Skeletal muscle tissue (tissue), 3 donors: ENCODE measurements at regions not wholly inside any gene's neighbourhood (a gene's known extent, or its start where the extent isn't known, plus 50 kb on each side); places are given as distances from the start of the nearest gene placed in this dataset.
"Not testable (repeated sequence)": the region's sequence is repeated elsewhere in the genome, so short reads cannot be mapped to it uniquely, and the experiment has no call there.

ENCODE experiments used
- H3K27ac ChIP-seq: one replicate; pipeline ENCODE4 v1.7.0; 2013; ENCODE audit warnings: mild to moderate bottlenecking, low read depth, low read length, inconsistent platforms
- H3K27me3 ChIP-seq, 3 donors: one replicate each; pipeline ENCODE4 v1.7.0; 2013; ENCODE audit warnings: low read length in 3 of 3; ENCODE audit not compliant: control insufficient read depth in 3 of 3, insufficient read depth in 3 of 3
- H3K36me3 ChIP-seq, 3 donors: one replicate each; pipeline ENCODE4 v1.7.0; 2013; ENCODE audit warnings: low read length in 3 of 3; ENCODE audit not compliant: control insufficient read depth in 3 of 3, insufficient read depth in 3 of 3
- H3K4me1 ChIP-seq, 3 donors: one replicate each; pipeline ENCODE4 v1.7.0; 2013; ENCODE audit warnings: low read length in 3 of 3, mild to moderate bottlenecking in 3 of 3; ENCODE audit not compliant: control insufficient read depth in 3 of 3, insufficient read depth in 3 of 3
- H3K4me3 ChIP-seq, 3 donors: one replicate each; pipeline ENCODE4 v1.7.0; 2013; ENCODE audit warnings: low read length in 3 of 3
- H3K9ac ChIP-seq, 3 donors: one replicate each; pipeline ENCODE4 v1.7.0; 2013; ENCODE audit warnings: low read length in 3 of 3, mild to moderate bottlenecking in 3 of 3, moderate library complexity in 2 of 3, low read depth in 1 of 3
- H3K9me3 ChIP-seq, 3 donors: one replicate each; pipeline ENCODE4 v1.7.0; 2013; ENCODE audit warnings: low read length in 3 of 3; ENCODE audit not compliant: control insufficient read depth in 3 of 3
- donor health status: Osteomylitis.

- H3K4me1 ChIP-seq: no peaks in the 10 kb centered on the region
- no peak overlapping the region for H3K4me3 ChIP-seq
- no peaks in the 10 kb centered on the region for H3K27me3 ChIP-seq
- no peaks in the 10 kb centered on the region for H3K36me3 ChIP-seq
- H3K27ac ChIP-seq: no peak overlapping the region
- no peak overlapping the region for H3K9ac ChIP-seq
- no peaks in the 10 kb centered on the region for H3K9me3 ChIP-seq
Measured at GRCh38 chr1:60615666-60616065, 466.7 kb upstream of the NFIA start.

- H3K27ac ChIP-seq: no peak overlapping the region
- H3K4me3 ChIP-seq: no peak overlapping the region
- H3K9ac ChIP-seq: no peak overlapping the region
- H3K36me3 ChIP-seq: no peaks in the 10 kb centered on the region
- no peaks in the 10 kb centered on the region for H3K9me3 ChIP-seq
- no peaks in the 10 kb centered on the region for H3K27me3 ChIP-seq
- H3K4me1 ChIP-seq: no peaks in the 10 kb centered on the region
Measured at GRCh38 chr1:60612790-60613189, 469.6 kb upstream of the NFIA start.

DNA sequence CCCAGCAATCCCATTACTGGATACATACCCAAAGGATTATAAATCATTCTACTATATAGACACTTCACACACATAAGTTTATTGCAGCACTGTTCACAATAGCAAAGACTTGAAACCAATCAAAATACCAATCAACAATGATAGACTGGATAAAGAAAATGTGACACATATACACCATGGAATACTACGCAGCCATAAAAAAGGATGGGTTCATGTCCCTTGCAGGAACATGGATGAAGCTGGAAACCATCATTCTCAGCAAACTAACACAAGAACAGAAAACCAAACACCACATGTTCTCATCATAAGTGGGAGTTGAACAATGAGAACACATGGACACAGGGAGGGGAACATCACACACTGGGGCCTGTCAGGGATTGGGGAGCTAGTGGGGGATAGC is 475.4 kb upstream of the NFIA start:
- not testable (repeated sequence) for H3K9ac ChIP-seq, H3K9me3 ChIP-seq, H3K36me3 ChIP-seq, H3K4me3 ChIP-seq, H3K27ac ChIP-seq, H3K4me1 ChIP-seq, H3K27me3 ChIP-seq

DNA sequence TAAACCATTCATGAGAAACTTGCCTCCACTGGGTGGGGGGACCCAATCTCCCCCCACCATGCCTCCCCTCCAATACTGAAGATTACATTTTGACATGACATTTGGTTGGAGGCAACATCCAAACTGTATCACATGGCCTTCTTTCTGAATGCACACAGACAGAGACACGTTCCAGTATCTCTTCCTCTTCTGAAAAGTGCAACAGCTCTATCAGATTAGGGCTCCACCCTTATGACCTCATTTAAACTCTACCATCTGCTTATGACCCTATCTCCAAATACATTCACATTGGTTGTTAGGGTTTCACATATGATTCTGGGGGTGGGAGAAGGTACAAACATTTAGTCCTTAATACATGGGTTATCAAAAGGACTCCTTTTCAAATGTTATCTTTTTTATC is 481.8 kb upstream of the NFIA start:
- Histone ChIP-seq H3K36me3 (no peaks in the 10 kb centered on the region), H3K4me1 (peaks cover 0 to 5% (median 0%) of the 10 kb centered on the region in 3 donors), H3K9ac (no peak overlapping the region), H3K27ac (no peak overlapping the region), H3K4me3 (no peak overlapping the region), H3K27me3 (no peaks in the 10 kb centered on the region), H3K9me3 (peaks cover 0 to 2% (median 0%) of the 10 kb centered on the region in 3 donors)

DNA sequence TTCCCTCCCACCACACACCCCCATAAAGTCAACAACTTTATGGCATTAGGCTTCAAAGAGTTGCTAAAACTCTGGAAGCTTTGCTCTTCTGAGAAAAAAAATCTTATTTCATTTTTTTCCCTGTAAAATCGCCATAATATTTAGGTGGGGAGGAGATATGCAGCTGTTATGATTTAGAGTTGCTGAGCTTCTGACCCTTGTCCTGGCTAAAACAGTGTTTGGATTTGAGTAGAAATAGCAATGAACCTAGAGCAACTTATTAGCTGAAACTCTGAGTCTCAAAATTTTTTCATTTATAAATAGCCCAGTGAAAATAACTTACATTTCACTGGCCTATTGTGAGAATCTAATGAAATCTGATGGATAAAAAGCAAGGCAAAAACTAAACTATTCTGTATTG is 482.8 kb upstream of the NFIA start:
- H3K4me1 ChIP-seq: peaks cover 0 to 5% (median 0%) of the 10 kb centered on the region in 3 donors
- H3K36me3 ChIP-seq: no peaks in the 10 kb centered on the region
- H3K27ac ChIP-seq: no peak overlapping the region
- peaks cover 0 to 2% (median 0%) of the 10 kb centered on the region in 3 donors for H3K9me3 ChIP-seq
- no peaks in the 10 kb centered on the region for H3K27me3 ChIP-seq
- H3K9ac ChIP-seq: no peak overlapping the region
- no peak overlapping the region for H3K4me3 ChIP-seq

DNA sequence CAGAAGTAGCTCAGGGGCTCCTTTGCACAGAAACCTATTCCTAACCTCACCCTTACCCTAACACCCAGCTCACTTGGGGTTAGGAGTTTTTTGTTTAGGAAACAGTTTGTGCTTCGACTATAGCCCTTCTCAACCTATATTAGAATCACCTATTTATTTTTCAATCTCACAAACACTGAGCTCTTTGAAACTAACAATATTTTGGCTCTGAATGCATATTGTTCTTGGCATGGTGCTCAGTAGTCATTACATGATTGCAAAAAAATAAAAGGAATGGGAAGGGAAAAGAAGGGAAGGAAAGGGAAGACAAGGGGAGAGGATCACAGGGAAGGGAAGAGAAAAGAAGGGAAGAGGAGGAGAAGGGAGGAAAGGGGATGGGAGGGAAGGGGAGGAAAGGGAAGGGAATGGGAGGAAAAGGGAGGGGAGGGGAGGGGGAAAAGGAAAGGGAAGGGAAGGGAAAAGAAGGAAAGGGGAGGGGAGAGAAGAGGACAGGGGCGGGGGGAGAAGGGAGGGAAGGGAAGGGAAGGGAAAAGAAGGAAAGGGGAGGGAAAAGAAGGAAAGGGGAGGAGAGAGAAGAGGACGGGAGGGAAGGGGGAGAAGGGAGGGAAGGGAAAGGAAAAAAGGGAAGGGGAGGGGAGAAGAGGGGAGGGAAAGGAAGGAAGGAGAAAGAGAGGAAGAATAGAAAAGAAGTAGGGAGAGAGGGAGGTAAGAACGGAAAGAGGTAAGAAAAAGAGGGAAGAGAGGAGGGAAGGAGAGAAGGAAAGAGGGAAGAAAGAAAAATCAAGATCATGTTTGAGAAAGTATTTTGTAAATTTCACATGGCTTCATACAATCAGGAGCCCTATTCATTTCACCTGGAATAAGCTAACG is 484.1 kb upstream of the NFIA start:
- H3K27ac ChIP-seq: no peak overlapping the region
- no peaks in the 10 kb centered on the region for H3K36me3 ChIP-seq
- peaks cover 0 to 5% (median 0%) of the 10 kb centered on the region in 3 donors for H3K4me1 ChIP-seq
- no peaks in the 10 kb centered on the region for H3K27me3 ChIP-seq
- no peak overlapping the region for H3K4me3 ChIP-seq
- H3K9ac ChIP-seq: no peak overlapping the region
- peaks cover 0 to 2% (median 0%) of the 10 kb centered on the region in 3 donors for H3K9me3 ChIP-seq

- peaks cover 0 to 5% (median 0%) of the 10 kb centered on the region in 3 donors for H3K4me1 ChIP-seq
- no peaks in the 10 kb centered on the region for H3K36me3 ChIP-seq
- H3K9me3 ChIP-seq: peaks cover 0 to 2% (median 0%) of the 10 kb centered on the region in 3 donors
- H3K27ac ChIP-seq: no peak overlapping the region
- no peak overlapping the region for H3K4me3 ChIP-seq
- H3K27me3 ChIP-seq: no peaks in the 10 kb centered on the region
- H3K9ac ChIP-seq: no peak overlapping the region
Measured at GRCh38 chr1:60596791-60597750, 485.3 kb upstream of the NFIA start.

DNA sequence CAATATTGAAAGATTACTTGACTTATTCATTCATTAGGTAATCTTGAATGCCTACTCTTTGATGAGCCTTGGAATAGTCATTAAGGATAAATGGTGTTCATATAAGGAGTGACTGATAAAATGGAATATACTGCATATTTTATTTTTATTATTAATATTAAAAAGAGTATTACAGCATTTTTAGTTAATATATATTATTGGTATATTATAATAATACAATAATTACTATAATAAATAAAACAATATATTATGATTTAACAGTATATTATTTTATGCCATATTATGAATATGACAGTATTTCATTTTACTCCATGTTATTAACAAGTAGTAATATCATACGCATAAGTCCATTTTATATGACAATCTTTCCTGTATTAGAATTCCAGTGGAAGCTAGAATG is 490.8 kb upstream of the NFIA start:
- Histone ChIP-seq H3K27ac (no peak overlapping the region), H3K27me3 (no peaks in the 10 kb centered on the region), H3K9me3 (peaks cover 0 to 2% (median 0%) of the 10 kb centered on the region in 3 donors), H3K4me3 (no peak overlapping the region), H3K9ac (no peak overlapping the region), H3K36me3 (no peaks in the 10 kb centered on the region), H3K4me1 (no peaks in the 10 kb centered on the region)

GRCh38 chr1:60589916-60590315 is 492.4 kb upstream of the NFIA start:
- H3K27ac ChIP-seq: no peak overlapping the region

More at GRCh38 chr1:60589916-60590315, 492.4 kb upstream of the NFIA start:
- Histone ChIP-seq H3K9me3 (no peaks in the 10 kb centered on the region), H3K4me3 (no peak overlapping the region), H3K4me1 (no peaks in the 10 kb centered on the region), H3K27me3 (no peaks in the 10 kb centered on the region), H3K9ac (no peak overlapping the region), H3K36me3 (no peaks in the 10 kb centered on the region)
